ENCODE measurements at regions not wholly inside any gene's neighbourhood (a gene's known extent, or its start where the extent isn't known, plus 50 kb on each side); places are given as distances from the start of the nearest gene placed in this dataset.
A peak's percentile ranks its signal among the peaks of the same experiment; 100 is the strongest.
"Not testable (repeated sequence)": the region's sequence is repeated elsewhere in the genome, so short reads cannot be mapped to it uniquely, and the experiment has no call there.

- no peak for DNase-seq (ENCODE audit: low spot score)
These were observed 1070.3 kb downstream of the SUCLG1 start for GRCh38 chr2:83388804-83389203.

DNA sequence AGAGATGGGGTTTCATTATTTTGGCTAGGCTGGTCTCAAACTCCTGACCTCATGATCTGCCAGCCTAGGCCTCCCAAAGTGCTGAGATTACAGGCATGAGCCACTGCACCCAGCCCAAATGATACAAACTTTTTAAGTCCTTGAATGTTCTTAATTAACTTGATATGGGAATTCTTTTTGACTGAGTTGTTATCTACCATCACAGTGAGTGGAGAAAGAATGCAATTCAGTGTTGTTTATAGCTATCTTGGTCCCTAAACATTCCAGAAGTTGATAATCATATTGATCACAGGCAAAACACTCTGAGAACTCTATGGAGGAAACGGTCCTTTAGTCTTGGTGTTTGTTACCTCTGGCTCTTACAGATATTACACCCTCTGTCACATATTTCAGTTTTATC lies 1072.5 kb downstream of the SUCLG1 start:
- no peak for DNase-seq (ENCODE audit: low spot score)

DNA sequence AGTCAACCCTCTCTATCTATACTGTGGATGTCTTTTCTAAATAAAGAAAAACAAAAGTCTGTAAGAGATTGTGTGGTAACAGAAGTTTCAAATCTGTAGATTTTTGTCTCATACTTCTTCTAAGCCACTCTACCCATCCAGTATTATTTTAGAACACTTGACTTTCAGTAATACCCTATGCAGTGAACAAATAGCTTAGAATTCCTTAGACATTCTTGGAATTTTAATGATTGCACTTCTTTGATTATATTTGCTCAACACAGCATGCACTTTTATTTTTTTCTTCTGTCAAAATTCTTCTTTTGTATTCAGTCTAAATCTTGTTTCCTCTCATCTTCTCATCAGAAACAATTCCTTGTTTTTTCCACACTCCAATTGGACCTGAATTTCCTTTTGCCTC lies 1080.2 kb downstream of the SUCLG1 start:
- no peak for DNase-seq (ENCODE audit: low spot score)

DNA sequence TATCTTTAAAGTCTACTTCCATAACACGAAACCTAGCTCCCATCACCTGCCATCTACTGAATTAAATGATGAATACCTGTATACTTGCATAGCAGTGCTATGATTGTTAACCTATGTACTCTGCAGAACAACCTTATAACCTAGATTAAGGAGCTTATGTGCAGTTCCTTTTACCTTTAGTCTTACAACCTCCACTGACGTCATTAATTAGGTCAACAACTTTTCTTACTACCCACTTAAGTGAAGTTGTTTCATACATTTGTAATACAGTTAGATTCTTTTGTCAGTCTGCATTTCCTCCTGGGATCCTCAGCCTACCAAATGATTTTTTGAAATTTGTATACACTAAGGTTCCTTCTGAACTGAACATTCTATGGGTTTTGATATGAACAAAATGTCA lies 1082.3 kb downstream of the SUCLG1 start:
- no peak for DNase-seq (ENCODE audit: low spot score)

DNA sequence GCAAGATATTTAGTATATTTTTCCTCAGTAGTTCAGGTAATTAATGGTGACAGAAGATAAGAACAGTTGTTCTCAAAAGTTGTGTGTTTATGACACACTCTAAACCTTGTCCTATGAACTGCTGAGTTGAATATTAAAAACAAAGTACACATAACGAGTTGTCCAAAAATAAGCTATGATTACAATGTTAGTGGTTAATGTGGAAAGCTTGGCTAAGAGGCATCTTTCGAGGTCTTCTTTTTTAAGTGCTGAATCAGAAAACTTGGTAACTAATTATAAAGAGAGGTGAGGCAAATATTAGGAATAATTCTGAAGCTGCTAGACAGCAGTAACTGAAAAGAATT lies 1088.7 kb downstream of the SUCLG1 start:
- no peak for DNase-seq (ENCODE audit: low spot score)

GRCh38 chr2:83369601-83370418 lies 1089.3 kb downstream of the SUCLG1 start:
- DNase-seq (ENCODE audit: low spot score) = no peak

DNA sequence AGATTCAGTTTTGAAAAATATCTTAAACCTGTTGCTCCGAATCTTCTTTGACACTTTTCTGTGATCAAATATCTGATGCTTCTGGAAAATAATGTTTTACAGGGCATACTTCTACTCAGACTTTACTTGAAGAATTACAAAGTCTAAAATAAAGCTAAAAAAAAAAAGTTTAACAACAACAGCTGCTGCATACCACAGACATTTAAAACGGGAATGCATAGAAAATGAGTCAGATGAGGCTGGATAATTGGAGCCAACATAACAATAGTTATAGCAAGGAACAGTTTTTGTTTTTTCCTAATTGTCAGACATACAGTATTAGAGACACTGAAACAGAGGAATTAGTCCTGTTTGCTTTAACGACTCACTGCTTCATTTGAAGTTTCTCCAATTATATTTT lies 1090.2 kb downstream of the SUCLG1 start:
- peak; percentile 0 for DNase-seq (ENCODE audit: low spot score)

DNA sequence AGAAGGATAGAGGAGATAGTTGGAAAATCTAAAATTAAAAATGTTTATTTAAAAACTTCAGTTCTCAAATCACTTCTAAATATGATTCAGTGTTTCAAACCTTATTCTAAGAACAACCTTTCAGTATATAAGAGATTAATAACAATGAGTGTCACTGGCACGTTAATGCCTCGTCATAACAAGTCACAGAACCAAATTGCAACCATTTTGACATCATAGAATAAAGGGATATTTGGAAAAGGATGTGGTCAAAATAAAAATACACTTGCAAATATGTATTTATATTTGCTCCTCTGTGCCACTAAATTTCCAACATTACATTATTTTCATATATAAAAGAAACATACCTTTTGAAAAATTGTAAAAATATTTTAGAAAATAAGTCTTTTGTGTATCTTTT lies 1090.6 kb downstream of the SUCLG1 start:
- DNase-seq (ENCODE audit: low spot score) = no peak

GRCh38 chr2:83365476-83365875 lies 1093.6 kb downstream of the SUCLG1 start:
- DNase-seq (ENCODE audit: low spot score) = no peak

- no peak for DNase-seq (ENCODE audit: low spot score)
These were observed 1094.8 kb downstream of the SUCLG1 start for GRCh38 chr2:83364264-83364663.

DNA sequence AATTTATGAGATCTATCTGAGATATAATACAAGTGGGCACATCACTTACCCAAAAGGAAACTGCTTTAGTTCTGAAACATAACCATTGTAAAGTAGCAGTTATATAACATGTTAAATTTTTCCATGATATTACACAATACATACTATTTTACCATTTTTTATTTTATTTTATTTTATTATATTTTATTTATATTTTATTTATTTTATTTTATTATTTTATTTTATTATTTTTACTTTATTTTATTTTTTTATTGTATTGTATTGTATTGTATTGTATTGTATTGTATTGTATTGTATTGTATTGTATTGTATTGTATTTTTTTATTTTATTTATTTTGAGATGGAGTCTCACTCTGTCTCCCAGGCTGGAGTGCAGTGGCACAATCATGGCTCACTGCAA lies 1095.9 kb downstream of the SUCLG1 start:
- not testable (repeated sequence) for DNase-seq (ENCODE audit: low spot score)

- DNase-seq (ENCODE audit: low spot score) = no peak
These were observed 1099.7 kb downstream of the SUCLG1 start for GRCh38 chr2:83359336-83359735.

GRCh38 chr2:83342860-83343329 lies 1116.2 kb downstream of the SUCLG1 start:
- DNase-seq (ENCODE audit: low spot score) = no peak

DNA sequence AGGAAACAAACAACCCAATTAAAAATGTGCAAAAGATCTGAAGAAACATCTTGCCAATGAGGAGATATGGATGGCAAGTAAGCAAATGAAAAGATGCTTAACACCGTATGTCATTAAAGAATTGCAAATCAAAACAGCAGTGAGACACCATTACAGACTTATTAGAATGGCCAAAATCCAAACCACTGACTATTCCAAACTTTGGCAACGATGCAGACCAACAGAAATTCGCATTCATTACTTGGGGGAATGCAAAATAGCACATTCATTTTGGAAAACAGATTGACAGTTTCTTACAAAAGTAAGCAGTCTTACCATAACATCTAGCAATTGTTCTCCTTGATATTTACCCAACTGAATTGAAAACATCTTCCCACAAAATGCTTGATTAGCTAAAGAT lies 1118.7 kb downstream of the SUCLG1 start:
- DNase-seq (ENCODE audit: low spot score) = no peak

GRCh38 chr2:83339942-83340341 lies 1119.1 kb downstream of the SUCLG1 start:
- DNase-seq (ENCODE audit: low spot score) = not testable (repeated sequence)

GRCh38 chr2:83331810-83332209 lies 1127.3 kb downstream of the SUCLG1 start:
- no peak for DNase-seq (ENCODE audit: low spot score)

DNA sequence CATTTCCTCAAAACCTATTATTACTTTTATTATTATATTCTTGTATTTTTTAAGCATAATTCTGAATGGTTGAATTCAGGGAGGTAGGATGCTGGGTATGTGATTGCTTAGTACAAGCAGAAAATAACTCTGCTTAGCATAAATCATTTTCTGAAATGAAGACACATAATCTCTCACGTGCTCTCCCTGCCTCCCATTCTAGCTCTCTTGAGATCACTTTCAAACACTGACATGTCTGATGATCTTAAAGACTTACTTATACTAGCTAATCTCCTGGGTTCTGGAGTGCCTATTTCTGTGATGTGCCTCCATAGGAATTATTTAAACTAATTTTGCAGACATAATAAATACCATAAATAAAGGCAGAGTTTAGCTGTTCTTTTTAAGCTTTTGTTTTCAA lies 1136.0 kb downstream of the SUCLG1 start:
- DNase-seq (ENCODE audit: low spot score) = peak; percentile 20

GRCh38 chr2:83320053-83320452 lies 1139.0 kb downstream of the SUCLG1 start:
- DNase-seq (ENCODE audit: low spot score) = no peak

- DNase-seq (ENCODE audit: low spot score) = no peak
These were observed 1153.2 kb downstream of the SUCLG1 start for GRCh38 chr2:83305758-83306378.

- DNase-seq (ENCODE audit: low spot score) = no peak
These were observed 1168.0 kb downstream of the SUCLG1 start for GRCh38 chr2:83291083-83291482.

- DNase-seq (ENCODE audit: low spot score) = peak; percentile 5
These were observed 1176.2 kb downstream of the SUCLG1 start for GRCh38 chr2:83282841-83283240.

DNA sequence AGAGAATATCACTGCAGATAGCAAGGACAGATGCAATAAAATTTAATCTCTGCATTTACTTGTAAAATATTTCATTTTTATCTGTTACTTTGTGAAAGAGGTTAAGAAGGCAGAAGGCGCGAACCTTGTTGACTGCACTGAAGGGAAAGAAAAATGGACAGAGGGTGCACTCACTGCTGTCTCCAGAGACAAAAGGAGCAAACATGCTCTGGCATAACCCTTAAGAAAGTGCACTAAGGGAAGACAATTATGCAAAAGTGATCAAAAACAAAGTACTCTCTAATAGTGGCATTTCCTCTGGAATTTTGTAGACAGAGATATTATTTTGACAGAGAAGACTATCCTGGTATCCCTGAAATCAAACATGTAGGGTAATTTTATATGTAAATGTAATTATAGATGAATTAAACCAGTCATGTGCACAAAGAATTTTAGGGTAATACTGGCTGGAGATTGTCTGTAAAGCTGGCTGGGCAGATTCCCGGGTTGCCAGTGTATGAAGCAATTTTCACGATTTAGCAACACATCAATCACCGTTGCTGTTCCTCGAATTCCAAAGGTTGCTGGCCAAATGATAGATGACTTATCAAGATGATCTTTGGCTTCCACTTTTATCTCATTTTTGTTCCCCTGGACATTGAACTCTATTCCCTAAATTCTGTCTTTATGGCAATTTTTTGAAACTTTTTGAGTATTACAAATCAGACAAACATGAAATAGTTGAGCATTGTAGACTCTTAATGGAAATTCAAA lies 1176.9 kb downstream of the SUCLG1 start:
- no peak for DNase-seq (ENCODE audit: low spot score)

DNA sequence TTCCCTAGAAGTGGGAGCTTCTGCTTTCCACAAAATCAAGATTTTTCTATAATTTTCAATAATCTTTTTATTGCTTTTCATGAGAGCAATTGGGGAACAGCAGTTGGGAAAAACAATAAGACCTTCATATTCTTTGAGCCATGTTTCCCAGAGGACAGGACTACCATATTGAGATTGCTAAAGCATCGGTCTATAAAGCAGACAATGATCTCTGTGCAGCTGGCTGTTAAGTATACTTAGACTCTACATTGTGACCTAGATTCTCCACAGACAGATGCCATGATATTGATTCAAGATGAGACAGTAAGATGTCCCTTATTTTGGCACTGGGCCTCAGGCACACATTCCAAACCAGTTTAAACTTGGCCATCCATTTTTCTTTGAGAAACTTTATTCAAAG lies 1178.7 kb downstream of the SUCLG1 start:
- no peak for DNase-seq (ENCODE audit: low spot score)

Data from umbilical cord (tissue), 1 donor.